WERI-Rb-1 (cell line): ENCODE measurements at regions not wholly inside any gene's neighbourhood (a gene's known extent, or its start where the extent isn't known, plus 50 kb on each side); places are given as distances from the start of the nearest gene placed in this dataset.
"Not testable (repeated sequence)": the region's sequence is repeated elsewhere in the genome, so short reads cannot be mapped to it uniquely, and the experiment has no call there.

Source experiments
- DNase-seq: peaks from one replicate; pipeline ENCODE4 v3.0.0-alpha.2; 2020
- H3K27ac ChIP-seq: fragments of 250-450 bp; sonication (Bioruptor Pico); 2 replicates; pipeline ENCODE4 v1.5.1; 2020; ENCODE audit warnings: mild to moderate bottlenecking, moderate library complexity
- H3K27me3 ChIP-seq: fragments of 250-450 bp; sonication (Bioruptor Pico); 2 replicates; pipeline ENCODE4 v1.5.1; 2021; ENCODE audit warnings: mild to moderate bottlenecking, low read depth, moderate library complexity; ENCODE audit not compliant: insufficient read depth, severe bottlenecking
- H3K36me3 ChIP-seq: fragments of 250-450 bp; sonication (Bioruptor Pico); 2 replicates; pipeline ENCODE4 v1.5.1; 2020; ENCODE audit warnings: mild to moderate bottlenecking, moderate library complexity
- H3K4me3 ChIP-seq: 2 replicates; pipeline ENCODE4 v1.5.1; 2011; ENCODE audit warnings: low read depth, mild to moderate bottlenecking, control low read depth, low read length
- H3K9me3 ChIP-seq: fragments of 250-450 bp; sonication (Bioruptor Pico); 2 replicates; pipeline ENCODE4 v1.5.1; 2021; ENCODE audit warnings: mild to moderate bottlenecking, moderate library complexity; ENCODE audit not compliant: severe bottlenecking
- CTCF ChIP-seq: IDR thresholded peaks from 2 replicates; pipeline ENCODE4 v1.5.1; 2011; ENCODE audit warnings: low read depth, mild to moderate bottlenecking, control low read depth, inconsistent platforms, low read length

DNA sequence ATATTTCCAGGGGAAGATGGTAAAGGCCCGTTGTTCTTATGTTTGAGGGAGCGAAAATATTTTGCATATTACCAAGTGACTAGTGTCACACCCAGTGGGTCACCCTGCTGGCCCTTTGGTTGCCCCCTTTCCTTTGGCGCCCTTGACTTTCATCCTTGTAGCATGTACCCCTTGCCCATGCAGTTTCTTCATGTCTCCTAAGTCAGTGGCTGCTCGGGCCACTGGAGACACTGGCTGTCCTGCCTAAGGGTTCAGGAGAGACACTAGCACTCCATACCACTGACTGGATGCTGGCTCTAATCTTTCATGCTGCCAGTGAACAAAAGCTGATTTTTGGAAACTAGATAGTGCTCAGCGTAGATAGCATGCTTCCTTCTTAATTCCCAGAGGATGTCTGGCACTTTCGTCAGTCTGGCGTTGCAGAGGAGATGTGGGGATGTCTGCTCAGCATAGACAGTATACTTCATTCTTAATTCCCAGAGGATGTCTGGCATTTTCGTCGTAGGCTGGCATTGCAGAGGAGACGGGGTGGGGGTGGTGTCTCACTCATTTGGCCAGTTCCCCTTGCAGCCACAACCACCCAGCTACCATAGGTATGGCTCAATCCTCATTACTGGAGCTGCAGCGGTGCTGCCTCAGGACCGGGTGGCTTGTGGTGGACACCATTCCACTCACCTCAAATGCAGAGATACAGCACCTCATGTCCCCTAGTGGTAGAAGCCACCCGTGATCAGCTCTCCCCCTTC is 770.9 kb upstream of the TPTE start:
- H3K4me3 ChIP-seq = no peak overlapping the region
- peaks cover 22% of the 10 kb centered on the region for H3K27me3 ChIP-seq
- no peak for TF ChIP-seq CTCF
- H3K27ac ChIP-seq = no peak overlapping the region
- DNase-seq = no peak
- H3K9me3 ChIP-seq = no peaks in the 10 kb centered on the region
- H3K36me3 ChIP-seq = no peaks in the 10 kb centered on the region

DNA sequence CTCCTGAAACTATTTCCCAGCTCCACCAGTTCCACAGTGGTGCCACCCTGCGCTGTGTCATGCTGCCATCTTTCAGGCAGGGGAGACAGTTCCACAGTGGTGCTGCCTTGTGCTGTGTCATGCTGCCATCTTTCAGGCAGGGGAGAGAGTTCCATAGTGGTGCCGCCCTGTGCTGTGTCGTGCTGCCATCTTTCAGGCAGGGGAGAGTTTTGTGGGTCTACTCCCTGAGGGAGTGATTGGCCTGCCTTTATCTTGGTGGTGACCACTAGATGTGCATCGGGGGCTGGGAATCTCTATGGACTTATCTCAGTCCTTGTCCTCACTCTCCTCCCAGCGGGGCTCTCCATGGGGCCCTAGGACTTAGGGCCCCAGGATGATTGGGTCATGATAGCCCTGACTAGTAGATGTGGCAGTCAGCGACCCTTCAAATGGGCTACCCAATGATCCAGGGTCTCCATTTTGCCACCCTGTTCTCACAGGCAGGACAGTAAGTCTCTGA is 770.2 kb upstream of the TPTE start:
- H3K36me3 ChIP-seq, H3K27ac ChIP-seq, H3K9me3 ChIP-seq, DNase-seq, H3K4me3 ChIP-seq: not testable (repeated sequence)
- H3K27me3 ChIP-seq = peaks cover 20% of the 10 kb centered on the region

DNA sequence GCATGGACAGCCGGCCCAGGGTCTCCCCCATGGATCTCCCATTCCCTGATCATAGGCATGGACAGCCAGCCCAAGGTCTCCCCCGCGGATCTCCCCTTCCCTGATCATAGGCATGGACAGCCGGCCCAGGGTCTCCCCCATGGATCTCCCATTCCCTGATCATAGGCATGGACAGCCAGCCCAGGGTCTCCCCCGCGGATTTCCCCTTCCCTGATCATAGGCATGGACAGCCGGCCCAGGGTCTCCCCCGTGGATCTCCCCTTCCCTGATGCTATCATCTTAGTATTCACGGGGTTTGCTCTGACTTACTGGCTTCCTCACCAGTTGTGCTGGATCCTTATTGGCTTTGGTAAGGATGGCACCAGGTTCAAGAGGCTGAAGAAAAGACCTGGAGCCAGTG is 769.4 kb upstream of the TPTE start:
- not testable (repeated sequence) for H3K9me3 ChIP-seq, H3K4me3 ChIP-seq, H3K27ac ChIP-seq, DNase-seq, H3K36me3 ChIP-seq
- H3K27me3 ChIP-seq = peaks cover 27% of the 10 kb centered on the region

- H3K27ac ChIP-seq, H3K9me3 ChIP-seq, H3K36me3 ChIP-seq, H3K4me3 ChIP-seq, DNase-seq: not testable (repeated sequence)
- H3K27me3 ChIP-seq = peaks cover 35% of the 10 kb centered on the region
Observed at GRCh38 chr21:9753441-9753840, 767.9 kb upstream of the TPTE start.

- Histone ChIP-seq H3K36me3 (no peaks in the 10 kb centered on the region), H3K9me3 (no peaks in the 10 kb centered on the region), H3K27ac (no peak overlapping the region), H3K4me3 (no peak overlapping the region), H3K27me3 (peaks cover 40% of the 10 kb centered on the region)
- TF ChIP-seq CTCF = no peak
- no peak for DNase-seq
Observed at GRCh38 chr21:9753943-9754342, 767.4 kb upstream of the TPTE start.

- not testable (repeated sequence) for H3K27ac ChIP-seq, H3K36me3 ChIP-seq, H3K4me3 ChIP-seq, DNase-seq, H3K9me3 ChIP-seq
- peaks cover 45% of the 10 kb centered on the region for H3K27me3 ChIP-seq
Observed at GRCh38 chr21:9754434-9754833, 766.9 kb upstream of the TPTE start.

DNA sequence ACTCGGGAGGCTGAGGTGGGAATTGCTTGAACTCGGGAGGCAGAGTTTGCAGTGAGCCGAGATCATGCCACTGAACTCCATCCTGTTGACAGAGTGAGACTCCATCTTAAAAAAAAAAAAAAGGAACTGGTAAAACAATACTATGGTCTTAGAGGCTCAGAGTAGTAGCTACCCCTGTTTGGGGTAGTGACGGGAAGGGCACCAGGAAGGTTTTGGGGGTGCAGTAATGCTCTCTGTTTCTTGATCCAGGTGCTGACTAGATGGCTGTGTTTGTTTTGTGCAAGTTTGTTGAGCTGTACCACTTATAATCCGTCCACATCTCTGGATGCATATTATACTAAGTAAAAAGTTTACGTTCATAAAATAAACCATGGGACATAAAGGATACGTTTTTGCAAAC is 765.8 kb upstream of the TPTE start:
- Histone ChIP-seq H3K36me3 (no peaks in the 10 kb centered on the region), H3K27me3 (peaks cover 54% of the 10 kb centered on the region), H3K27ac (no peak overlapping the region), H3K9me3 (no peaks in the 10 kb centered on the region), H3K4me3 (no peak overlapping the region)
- no peak for TF ChIP-seq CTCF
- DNase-seq = no peak

DNA sequence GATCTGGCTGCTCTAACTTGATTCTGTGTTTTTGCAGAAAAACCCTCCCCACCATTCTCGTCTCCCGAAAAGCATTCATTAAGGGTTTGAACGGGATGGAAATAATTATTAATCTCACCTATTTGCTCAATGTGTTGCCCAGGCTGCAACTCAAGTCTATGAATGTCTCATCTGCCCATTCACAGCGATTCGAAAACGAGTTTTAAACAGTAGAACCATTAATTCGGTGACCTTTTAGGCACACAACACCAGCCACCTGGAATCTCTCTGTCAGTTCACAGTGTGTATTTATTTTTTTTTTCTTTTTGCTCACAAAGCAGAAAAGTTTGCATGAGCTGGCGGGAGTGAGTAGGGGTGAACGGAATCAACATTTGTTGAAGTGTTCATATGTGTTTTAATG is 764.7 kb upstream of the TPTE start:
- no peak overlapping the region for H3K27ac ChIP-seq
- peaks cover 62% of the 10 kb centered on the region for H3K27me3 ChIP-seq
- H3K4me3 ChIP-seq = no peak overlapping the region
- no peaks in the 10 kb centered on the region for H3K36me3 ChIP-seq
- no peak for TF ChIP-seq CTCF
- no peak for DNase-seq
- no peaks in the 10 kb centered on the region for H3K9me3 ChIP-seq

DNA sequence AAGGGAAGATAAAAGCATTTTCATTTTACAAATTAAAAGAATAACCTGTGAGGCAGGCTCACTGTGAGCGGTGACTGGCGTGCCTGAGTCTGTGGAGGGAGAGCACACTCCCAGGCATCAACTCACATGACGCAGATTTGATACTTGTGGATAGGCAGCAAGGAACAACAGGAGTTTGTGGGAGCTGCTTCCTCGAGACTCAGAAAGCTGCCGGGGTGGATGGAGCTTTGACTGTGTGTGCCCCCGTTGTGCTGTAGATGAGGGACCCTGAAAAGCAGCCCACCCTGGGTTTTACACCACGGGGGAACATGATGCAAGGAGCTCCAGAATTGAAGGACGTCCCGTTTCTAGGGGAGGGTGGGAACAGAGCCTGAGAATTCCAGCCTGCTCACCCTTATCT is 764.3 kb upstream of the TPTE start:
- not testable (repeated sequence) for H3K27ac ChIP-seq, H3K9me3 ChIP-seq, H3K36me3 ChIP-seq, DNase-seq, H3K4me3 ChIP-seq
- H3K27me3 ChIP-seq = peaks cover 67% of the 10 kb centered on the region

DNA sequence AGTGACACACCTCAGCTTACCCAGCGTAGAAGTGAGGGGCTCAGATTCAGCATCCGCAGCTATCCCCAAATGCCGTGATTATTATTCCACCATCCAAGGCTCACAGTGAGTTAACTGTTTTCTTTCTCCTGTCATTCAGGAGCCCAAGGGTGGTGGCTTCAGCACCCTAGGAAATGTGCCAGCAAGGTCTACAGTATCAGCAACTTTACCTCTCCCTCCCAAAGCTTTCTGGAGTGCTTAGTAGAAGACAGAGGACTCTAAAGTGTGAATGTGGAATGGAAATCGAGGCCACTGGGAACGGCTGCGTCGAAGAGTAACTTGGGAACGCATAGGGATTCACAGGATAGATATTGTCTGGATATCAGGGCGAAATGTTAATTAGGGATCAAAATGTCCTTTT is 763.8 kb upstream of the TPTE start:
- not testable (repeated sequence) for H3K36me3 ChIP-seq, H3K4me3 ChIP-seq, H3K9me3 ChIP-seq, DNase-seq, H3K27ac ChIP-seq
- peaks cover 68% of the 10 kb centered on the region for H3K27me3 ChIP-seq
